IMR-90 (cell line): ENCODE measurements at regions not wholly inside any gene's neighbourhood (a gene's known extent, or its start where the extent isn't known, plus 50 kb on each side); places are given as distances from the start of the nearest gene placed in this dataset.

ENCODE experiments used
- ATAC-seq: fragments of 200-7000 bp; cut with Tn5 transposase; 2 replicates; pipeline ENCODE4 v1.9.1; 2020; ENCODE audit warnings: low read depth, mild to moderate bottlenecking, moderate library complexity
- BruUV-seq: library from RNA; stranded (reverse); fragments of 400-500 nt; replicated peaks from 2 replicates; lab custom pipeline; 2021; lab: Mats Ljungman, UMichigan
- CTCF ChIA-PET: fragments of 300-600 bp; formaldehyde crosslinking; extraction: SDS; loops from one replicate; lab custom pipeline; 2021; ENCODE audit warnings: antibody characterized with exemption; lab: Yijun Ruan, JAX
- POLR2A ChIA-PET: fragments of 300-600 bp; sonication (Branson Sonifier 250); formaldehyde crosslinking; loops from one replicate; lab custom pipeline; 2022; ENCODE audit warnings: antibody characterized with exemption; ENCODE audit not compliant: unreplicated experiment; lab: Charles Lee
- DNase-seq: peaks from one replicate; pipeline ENCODE4 v3.0.0; 2013
- H2AFZ ChIP-seq: replicated peaks from 2 replicates; pipeline ENCODE3; 2013; ENCODE audit warnings: low read length, mild to moderate bottlenecking; ENCODE audit not compliant: poor library complexity
- H2AK5ac ChIP-seq: 2 replicates; pipeline ENCODE4 v1.6.1; 2013; ENCODE audit warnings: low read depth, low read length, inconsistent platforms
- H2AK9ac ChIP-seq: replicated peaks from 2 replicates; pipeline ENCODE3; 2013; ENCODE audit warnings: mild to moderate bottlenecking, low read depth, low read length, moderate library complexity; ENCODE audit not compliant: poor library complexity
- H2BK120ac ChIP-seq: 2 replicates; pipeline ENCODE4 v1.6.1; 2013; ENCODE audit warnings: low read depth, low read length, inconsistent platforms
- H2BK15ac ChIP-seq: 3 replicates; pipeline ENCODE4 v1.6.1; 2013; ENCODE audit warnings: low read depth, low read length, inconsistent platforms
- H2BK20ac ChIP-seq: 2 replicates; pipeline ENCODE4 v1.6.1; 2013; ENCODE audit warnings: low read depth, mild to moderate bottlenecking, inconsistent platforms, low read length, moderate library complexity
- H2BK5ac ChIP-seq: 2 replicates; pipeline ENCODE4 v1.6.1; 2013; ENCODE audit warnings: mild to moderate bottlenecking, low read depth, low read length, inconsistent platforms; ENCODE audit not compliant: poor library complexity, severe bottlenecking
- H3K14ac ChIP-seq: replicated peaks from 2 replicates; pipeline ENCODE4 v1.6.1; 2013; ENCODE audit warnings: low read depth, low read length, inconsistent platforms
- H3K18ac ChIP-seq: 2 replicates; pipeline ENCODE4 v1.6.1; 2013; ENCODE audit warnings: low read depth, low read length, control low read depth
- H3K23ac ChIP-seq: 2 replicates; pipeline ENCODE4 v1.6.1; 2013; ENCODE audit warnings: low read depth, low read length, inconsistent platforms
- H3K27ac ChIP-seq: 2 replicates; pipeline ENCODE4 v1.5.1; 2013; ENCODE audit warnings: mild to moderate bottlenecking, control low read depth, low read length; ENCODE audit not compliant: insufficient read depth
- H3K27me3 ChIP-seq: 2 replicates; pipeline ENCODE4 v1.6.1; 2013; ENCODE audit warnings: low read length; ENCODE audit not compliant: control insufficient read depth, insufficient read depth
- H3K36me3 ChIP-seq: 2 replicates; pipeline ENCODE4 v1.6.1; 2013; ENCODE audit warnings: low read length, mixed read lengths; ENCODE audit not compliant: control insufficient read depth, insufficient read depth
- H3K4ac ChIP-seq: 2 replicates; pipeline ENCODE4 v1.6.1; 2013; ENCODE audit warnings: low read depth, low read length, inconsistent platforms
- H3K4me1 ChIP-seq: 2 replicates; pipeline ENCODE4 v1.6.1; 2013; ENCODE audit warnings: low read length, mixed read lengths; ENCODE audit not compliant: control insufficient read depth, insufficient read depth
- H3K4me2 ChIP-seq: 2 replicates; pipeline ENCODE4 v1.6.1; 2013; ENCODE audit warnings: low read depth, mild to moderate bottlenecking, control low read depth, low read length, moderate library complexity
- H3K4me3 ChIP-seq: 2 replicates; pipeline ENCODE4 v1.5.1; 2013; ENCODE audit warnings: low read depth, mild to moderate bottlenecking, control low read depth, low read length, moderate library complexity; ENCODE audit not compliant: insufficient read depth
- H3K56ac ChIP-seq: 2 replicates; pipeline ENCODE4 v1.6.1; 2013; ENCODE audit warnings: low read length, inconsistent platforms; ENCODE audit not compliant: insufficient read depth; ENCODE audit errors: extremely low read depth
- H3K79me1 ChIP-seq, 2 experiments: 2 replicates each; pipeline ENCODE4 v1.6.1; 2013; ENCODE audit warnings: low read length in 2 of 2, inconsistent platforms in 1 of 2, low read depth in 1 of 2
- H3K9ac ChIP-seq: 2 replicates; pipeline ENCODE4 v1.6.1; 2013; ENCODE audit warnings: low read depth, low read length, control low read depth
- H3K9me1 ChIP-seq: 2 replicates; pipeline ENCODE4 v1.6.1; 2013; ENCODE audit warnings: low read length, inconsistent platforms; ENCODE audit not compliant: insufficient read depth
- H3K9me3 ChIP-seq: 2 replicates; pipeline ENCODE4 v1.6.1; 2013; ENCODE audit warnings: low read length; ENCODE audit not compliant: control insufficient read depth, insufficient read depth
- H4K20me1 ChIP-seq: 2 replicates; pipeline ENCODE4 v1.6.1; 2013; ENCODE audit warnings: low read length, inconsistent platforms; ENCODE audit not compliant: insufficient read depth
- H4K5ac ChIP-seq: 2 replicates; pipeline ENCODE4 v1.6.1; 2013; ENCODE audit warnings: mild to moderate bottlenecking, low read depth, low read length, control low read depth
- H4K8ac ChIP-seq, 2 experiments: 2 replicates each; pipeline ENCODE4 v1.6.1; 2013; ENCODE audit warnings: low read depth in 2 of 2, low read length in 2 of 2, control low read depth in 1 of 2, inconsistent platforms in 1 of 2
- H4K91ac ChIP-seq: 2 replicates; pipeline ENCODE4 v1.6.1; 2013; ENCODE audit warnings: low read depth, low read length, inconsistent platforms; ENCODE audit not compliant: insufficient read depth
- CHD1 ChIP-seq: IDR thresholded peaks from 2 replicates; pipeline ENCODE4 v1.6.1; 2012; ENCODE audit warnings: low read depth, low read length, improper control_type of control experiment
- MAFK ChIP-seq: IDR thresholded peaks from 2 replicates; pipeline ENCODE4 v1.6.1; 2012; ENCODE audit warnings: low read depth, low read length, improper control_type of control experiment
- WGBS, 2 experiments: methylation state at CpG; one replicate each; pipeline versions ENCODE4 v1.1.5 to v1.1.7; 2013; ENCODE audit warnings: missing lambda C conversion rate in 2 of 2; ENCODE audit not compliant: insufficient read length in 1 of 2; ENCODE audit errors: extremely low coverage in 2 of 2; 5-methylcytosine and 5-hydroxymethylcytosine counted together
- dilution Hi-C: fragments of 300-500 bp; cut with HindIII; formaldehyde crosslinking; loops from one replicate; pipeline ENCODE4 v1.14.3; 2018; ENCODE audit warnings: low sequenced_read_pairs; ENCODE audit not compliant: unreplicated experiment
- in situ Hi-C: fragments of 300-500 bp; cut with MboI; formaldehyde crosslinking; loops from 3 replicates; pipeline ENCODE4 v1.14.3; 2019; ENCODE audit warnings: low sequenced_read_pairs, inconsistent platforms, mixed read lengths
- intact Hi-C: fragments of 100-400 bp; cut with micrococcal nuclease; formaldehyde crosslinking; loops from 2 replicates; pipeline ENCODE4 v1.10.0; 2022
- TF ChIP-seq, protein P1 (sequence below): fragments of 150-350 bp; IDR thresholded peaks from 2 replicates; pipeline ENCODE4 v1.6.1; 2016; ENCODE audit warnings: low read depth, mild to moderate bottlenecking, low read length, moderate library complexity, borderline replicate concordance

GRCh38 chr4:170770664-170771063 is 680.9 kb upstream of the AADAT start:
- no peak overlapping the region for H4K91ac ChIP-seq
- ATAC-seq, result no peak
- H3K79me1 ChIP-seq, result no peaks in the 10 kb centered on the region
- no TSS peak for BruUV-seq
- H3K27ac ChIP-seq, result no peak overlapping the region
- H4K8ac ChIP-seq, result no peak overlapping the region
- DNase-seq, result no peak
- H2AK5ac ChIP-seq, result no peak overlapping the region
- TF ChIP-seq CHD1 (no peak), MAFK (no peak)
- TF ChIP-seq, protein P1, sequence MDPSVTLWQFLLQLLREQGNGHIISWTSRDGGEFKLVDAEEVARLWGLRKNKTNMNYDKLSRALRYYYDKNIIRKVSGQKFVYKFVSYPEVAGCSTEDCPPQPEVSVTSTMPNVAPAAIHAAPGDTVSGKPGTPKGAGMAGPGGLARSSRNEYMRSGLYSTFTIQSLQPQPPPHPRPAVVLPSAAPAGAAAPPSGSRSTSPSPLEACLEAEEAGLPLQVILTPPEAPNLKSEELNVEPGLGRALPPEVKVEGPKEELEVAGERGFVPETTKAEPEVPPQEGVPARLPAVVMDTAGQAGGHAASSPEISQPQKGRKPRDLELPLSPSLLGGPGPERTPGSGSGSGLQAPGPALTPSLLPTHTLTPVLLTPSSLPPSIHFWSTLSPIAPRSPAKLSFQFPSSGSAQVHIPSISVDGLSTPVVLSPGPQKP, result no peak
- H3K4me2 ChIP-seq, result no peak overlapping the region
- no peaks in the 10 kb centered on the region for H3K27me3 ChIP-seq
- no peak overlapping the region for H2BK20ac ChIP-seq
- intact Hi-C loops (no loop called here), in situ Hi-C loops (no loop called here), dilution Hi-C loops (no loop called here)
- no peak overlapping the region for H3K56ac ChIP-seq
- H2AK9ac ChIP-seq, result no peak overlapping the region
- peaks cover 6% of the 10 kb centered on the region for H3K9me3 ChIP-seq
- no peaks in the 10 kb centered on the region for H3K36me3 ChIP-seq
- no peak overlapping the region for H3K23ac ChIP-seq
- H2BK15ac ChIP-seq, result no peak overlapping the region
- H2AFZ ChIP-seq, result no peak overlapping the region
- POLR2A ChIA-PET, result no interaction called here
- H3K4ac ChIP-seq, result no peak overlapping the region
- no peak overlapping the region for H3K4me3 ChIP-seq
- no peak overlapping the region for H3K14ac ChIP-seq
- WGBS, 2 experiments, result no CpG with 5 or more reads among the region's 2 CpGs
- H2BK5ac ChIP-seq, result no peak overlapping the region
- H2BK120ac ChIP-seq, result no peak overlapping the region
- CTCF ChIA-PET, result no interaction called here
- no peak overlapping the region for H4K5ac ChIP-seq
- no peaks in the 10 kb centered on the region for H3K4me1 ChIP-seq
- no peaks in the 10 kb centered on the region for H4K20me1 ChIP-seq
- no peak overlapping the region for H3K9ac ChIP-seq
- no peak overlapping the region for H3K18ac ChIP-seq
- no peaks in the 10 kb centered on the region for H3K9me1 ChIP-seq
